Activated CD4-positive, alpha-beta T cell treated with anti-CD3 and anti-CD28 coated beads for 36 hours (primary cell): ENCODE measurements at regions not wholly inside any gene's neighbourhood (a gene's known extent, or its start where the extent isn't known, plus 50 kb on each side); places are given as distances from the start of the nearest gene placed in this dataset.

Experiments used
- ATAC-seq: fragments of 200-7000 bp; cut with Tn5 transposase; one replicate; pipeline ENCODE4 v1.10.0; 2021; ENCODE audit warnings: mild to moderate bottlenecking, moderate library complexity
- CTCF ChIA-PET: fragments of 350-600 bp; sonication (Branson Sonifier 250); formaldehyde crosslinking; loops from one replicate; lab custom pipeline; 2021; ENCODE audit warnings: antibody characterized with exemption; lab: Charles Lee
- POLR2A ChIA-PET: fragments of 350-600 bp; sonication (Branson Sonifier 250); formaldehyde crosslinking; loops from one replicate; lab custom pipeline; 2021; ENCODE audit warnings: antibody characterized with exemption, inconsistent platforms; lab: Charles Lee
- DNase-seq: peaks from one replicate; pipeline ENCODE4 v3.0.0-alpha.2; 2020
- H3K27ac Mint-ChIP-seq: one replicate; pipeline ENCODE4 v1.8.0; 2021; ENCODE audit warnings: mixed read lengths
- H3K27me3 Mint-ChIP-seq: one replicate; pipeline ENCODE4 v1.8.0; 2021; ENCODE audit warnings: mixed read lengths
- H3K36me3 Mint-ChIP-seq: one replicate; pipeline ENCODE4 v1.8.0; 2021; ENCODE audit warnings: low read depth, mixed read lengths
- H3K4me1 Mint-ChIP-seq: one replicate; pipeline ENCODE4 v1.8.0; 2021; ENCODE audit warnings: mixed read lengths
- H3K4me3 Mint-ChIP-seq: one replicate; pipeline ENCODE4 v1.8.0; 2021; ENCODE audit warnings: mild to moderate bottlenecking, moderate library complexity, mixed read lengths
- H3K9me3 Mint-ChIP-seq: one replicate; pipeline ENCODE4 v1.8.0; 2021; ENCODE audit warnings: low read depth, mixed read lengths
- intact Hi-C, 2 experiments: fragments of 100-400 bp; cut with DNase I in 1 of 2; cut with micrococcal nuclease in 1 of 2; formaldehyde crosslinking; loops; one replicate each; pipeline versions ENCODE4 v1.14.2 to v1.15.1; 2022 to 2024; cut with DNase I, micrococcal nuclease

DNA sequence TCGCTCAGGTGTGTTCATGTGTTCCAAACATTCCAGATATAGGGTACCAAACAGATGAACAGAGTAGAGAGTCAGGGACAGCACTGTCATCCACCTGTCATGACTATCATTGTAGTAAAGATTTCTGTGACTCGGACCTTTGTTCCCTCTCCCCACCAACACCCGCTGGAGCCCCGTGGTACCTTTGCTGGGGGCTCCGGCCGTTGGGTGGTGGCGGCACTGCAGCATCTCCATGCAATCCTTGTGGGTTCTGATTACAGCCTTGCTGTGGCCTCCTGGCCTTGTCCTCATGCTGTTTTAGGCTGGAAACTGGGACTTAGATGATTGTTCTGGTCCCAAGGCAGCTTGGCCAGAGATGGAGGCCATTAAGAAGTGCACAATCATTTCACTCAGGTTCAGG is 247.3 kb downstream of the SKAP2 start:
- ATAC-seq (no peak), DNase-seq (no peak)
- ChIA-PET CTCF (interaction anchor here (0.9 kb wide), 1 partner anchor 12 kb away, joined by 3 read pairs; no protein-coding TSS in a partner anchor), POLR2A (no interaction called here)
- Mint-ChIP-seq H3K27me3 (no peaks in the 10 kb centered on the region), H3K4me1 (no peaks in the 10 kb centered on the region), H3K36me3 (no peaks in the 10 kb centered on the region), H3K9me3 (no peaks in the 10 kb centered on the region), H3K4me3 (no peak overlapping the region), H3K27ac (no peak overlapping the region)
- intact Hi-C loops: no loop called here
